NCI-H524 (cell line): ENCODE measurements at regions not wholly inside any gene's neighbourhood (a gene's known extent, or its start where the extent isn't known, plus 50 kb on each side); places are given as distances from the start of the nearest gene placed in this dataset.

Source experiments
- DNase-seq, 2 experiments: peaks; one replicate each; lab custom pipeline; 2025; lab: John Stamatoyannopoulos, UW

DNA sequence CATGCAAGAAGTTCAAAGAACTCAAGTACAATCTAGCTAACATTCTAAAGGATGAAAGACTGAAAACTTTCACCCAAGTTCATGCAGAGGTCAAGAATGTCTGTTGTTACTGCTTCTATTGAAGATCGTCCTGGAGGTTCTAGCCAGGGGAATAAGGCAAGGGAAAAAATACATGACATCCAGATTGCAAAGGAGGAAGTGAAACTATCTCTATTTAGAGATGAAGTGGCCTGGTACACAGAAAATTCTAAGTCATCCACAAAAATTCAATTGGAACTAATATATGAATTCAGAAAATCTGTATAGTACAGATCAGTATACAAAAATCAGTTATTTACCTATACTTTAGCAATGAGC lies 693.0 kb downstream of the NR2F2 start:
- no peak for DNase-seq

DNA sequence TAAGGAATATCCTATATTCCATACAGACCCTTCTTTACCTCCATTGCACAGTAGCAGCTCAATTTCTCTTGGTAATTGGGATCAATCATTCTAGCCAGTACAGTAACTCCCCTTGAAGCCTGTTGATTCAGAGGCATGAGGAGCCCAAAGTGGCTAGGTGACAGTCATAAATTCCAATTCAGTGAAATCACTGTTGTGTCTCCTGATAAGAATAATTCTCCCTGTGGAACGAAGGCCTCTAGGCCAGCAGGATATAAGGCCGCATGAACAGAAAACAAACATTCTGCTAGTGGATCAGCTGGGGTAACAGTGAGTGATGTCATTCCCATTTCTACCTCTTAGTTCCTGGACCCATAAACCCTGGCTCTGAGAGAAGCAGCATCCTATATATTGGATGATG lies 696.3 kb downstream of the NR2F2 start:
- DNase-seq: no peak

DNA sequence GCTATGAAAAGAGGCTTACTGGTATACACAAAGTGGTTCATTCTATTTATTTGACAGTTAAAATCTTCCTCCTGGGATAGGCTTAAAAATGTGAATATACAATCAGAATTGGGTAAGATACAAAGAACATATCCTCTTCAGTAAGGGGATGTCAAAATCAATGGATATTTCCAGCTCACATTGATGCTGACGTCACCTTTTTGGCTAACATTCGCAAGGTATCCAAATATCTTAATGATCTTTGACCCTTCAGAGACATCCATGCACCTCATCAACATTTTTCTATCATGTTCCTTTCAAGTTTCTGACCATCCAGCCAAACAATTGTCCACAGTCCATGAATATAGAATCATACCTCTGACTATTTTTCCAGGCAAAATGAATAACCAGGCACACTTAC lies 697.3 kb downstream of the NR2F2 start:
- no peak for DNase-seq

DNA sequence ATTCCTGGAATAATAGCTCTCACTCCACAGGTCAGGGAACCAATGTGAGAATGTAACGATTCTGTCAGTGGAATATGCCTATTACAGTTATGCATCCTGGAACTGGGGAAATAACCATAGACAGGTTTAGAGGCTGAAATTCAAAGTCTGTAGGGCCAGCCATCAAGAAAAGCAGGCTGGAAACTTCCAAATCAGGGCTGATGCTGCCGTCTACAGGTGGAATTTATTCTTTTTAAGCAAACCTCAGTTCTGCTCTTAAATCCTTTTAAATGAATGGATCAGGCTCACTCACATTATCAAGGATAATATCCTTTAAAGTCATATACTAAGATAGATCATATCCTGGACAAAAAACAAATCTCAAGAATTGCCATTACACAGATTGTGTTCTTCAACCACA lies 699.8 kb downstream of the NR2F2 start:
- DNase-seq: no peak

DNA sequence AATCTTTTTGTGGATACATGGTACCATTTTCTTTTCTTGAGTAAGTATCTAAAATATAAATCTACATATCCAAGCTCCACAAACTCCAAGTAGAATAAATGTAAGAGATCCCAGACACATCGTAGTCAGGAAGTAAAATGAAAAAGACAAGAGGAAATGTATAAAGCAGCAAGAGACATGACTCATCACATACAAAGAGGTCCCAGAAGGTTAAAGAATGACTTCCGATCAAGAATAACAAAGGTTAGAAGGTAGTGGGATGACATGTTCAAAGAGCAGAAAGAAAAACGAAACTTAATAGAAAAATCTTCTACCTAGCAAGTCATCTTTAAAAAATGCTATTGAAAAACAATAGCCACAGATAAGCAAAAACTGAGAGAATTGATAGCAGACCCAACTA lies 705.8 kb downstream of the NR2F2 start:
- no peak for DNase-seq

DNA sequence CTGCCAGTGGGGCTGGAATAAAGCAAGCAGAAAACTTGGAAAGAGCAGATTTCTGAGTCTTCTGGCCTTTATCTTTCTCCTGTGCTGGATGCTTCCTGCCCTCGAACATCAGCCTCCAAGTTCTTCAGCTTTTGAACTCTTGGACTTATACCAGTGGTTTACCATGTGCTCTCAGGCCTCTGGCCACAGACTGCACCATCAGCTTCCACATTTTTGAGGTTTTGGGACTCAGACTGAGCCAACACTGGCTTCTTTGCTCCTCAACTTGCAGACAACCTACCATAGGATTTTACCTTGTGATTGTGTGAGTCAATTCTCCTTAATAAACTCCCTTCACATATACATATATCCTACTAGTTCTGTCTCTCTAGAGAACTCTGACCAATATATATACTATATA lies 706.6 kb downstream of the NR2F2 start:
- DNase-seq: no peak

DNA sequence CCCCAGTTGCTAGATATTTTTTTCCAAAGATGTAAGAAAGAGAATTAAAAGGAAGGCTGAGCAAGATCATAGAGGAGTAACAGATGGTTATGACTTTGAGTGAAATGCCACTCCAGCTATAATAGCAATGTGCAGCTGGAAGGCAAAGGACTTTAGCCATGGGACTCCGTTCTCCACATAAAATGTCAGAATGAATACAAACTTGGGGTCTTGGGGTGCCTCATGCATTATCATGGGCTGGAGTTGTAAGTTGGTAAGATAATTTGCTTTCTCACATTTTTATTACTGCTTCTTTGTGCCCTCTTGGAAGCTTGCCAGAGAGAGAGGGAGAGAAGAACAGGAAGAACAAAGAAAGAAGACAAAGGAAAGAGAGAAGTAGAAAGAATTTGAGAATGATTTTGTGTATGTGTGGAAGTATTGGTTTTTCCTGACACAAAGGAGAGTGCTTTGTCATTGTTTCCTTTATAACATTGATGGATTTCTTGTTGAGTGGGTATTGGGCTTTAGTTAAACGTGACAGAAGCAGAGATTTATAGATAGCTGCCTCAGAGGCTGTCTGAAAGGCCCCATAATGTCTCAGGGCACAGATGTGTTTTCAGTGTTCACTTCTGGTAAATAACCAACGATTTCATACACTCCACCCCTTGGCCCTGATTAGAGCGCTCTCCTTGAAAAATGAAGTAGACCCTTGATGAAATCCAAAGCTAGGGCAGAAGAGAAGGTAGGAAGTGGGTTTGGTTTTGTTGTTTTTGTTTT lies 715.3 kb downstream of the NR2F2 start:
- DNase-seq: peak; percentile 10 to 54

DNA sequence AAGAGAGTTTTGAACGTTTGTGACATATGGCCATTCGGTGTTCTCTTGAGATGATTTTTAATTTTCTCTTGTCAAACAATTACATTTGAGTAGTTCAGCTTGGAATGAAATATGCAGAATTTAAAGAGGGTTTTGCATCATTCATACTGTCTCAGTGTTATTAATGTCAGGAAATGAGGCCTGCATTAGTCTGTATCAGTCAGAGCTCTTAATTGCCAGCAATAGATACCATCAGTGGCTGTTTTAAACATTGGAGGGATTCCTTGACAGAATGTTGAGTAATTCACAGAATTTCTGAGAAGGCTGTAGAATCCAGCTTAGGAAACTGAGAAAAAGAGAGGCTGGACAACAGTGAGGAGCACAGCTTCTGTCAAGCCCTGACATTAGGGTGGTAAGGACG lies 722.0 kb downstream of the NR2F2 start:
- no peak for DNase-seq

DNA sequence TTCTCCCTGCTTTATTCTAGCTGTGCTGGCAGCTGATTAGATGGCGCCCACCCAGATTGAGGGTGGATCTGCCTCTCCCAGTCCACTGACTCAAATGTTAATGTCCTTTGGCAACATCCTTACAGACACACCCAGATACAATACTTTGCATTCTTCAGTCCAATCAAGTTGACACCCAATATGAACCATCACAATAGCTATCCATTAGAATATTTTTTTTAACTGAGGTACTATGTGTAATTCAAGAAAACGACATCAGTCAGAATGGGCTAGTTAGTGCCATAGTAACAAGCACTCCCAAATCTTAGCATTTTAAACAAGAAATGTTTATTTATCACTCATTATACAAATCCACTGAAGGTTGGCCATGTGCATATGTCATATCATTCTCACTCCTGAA lies 723.1 kb downstream of the NR2F2 start:
- DNase-seq: no peak

DNA sequence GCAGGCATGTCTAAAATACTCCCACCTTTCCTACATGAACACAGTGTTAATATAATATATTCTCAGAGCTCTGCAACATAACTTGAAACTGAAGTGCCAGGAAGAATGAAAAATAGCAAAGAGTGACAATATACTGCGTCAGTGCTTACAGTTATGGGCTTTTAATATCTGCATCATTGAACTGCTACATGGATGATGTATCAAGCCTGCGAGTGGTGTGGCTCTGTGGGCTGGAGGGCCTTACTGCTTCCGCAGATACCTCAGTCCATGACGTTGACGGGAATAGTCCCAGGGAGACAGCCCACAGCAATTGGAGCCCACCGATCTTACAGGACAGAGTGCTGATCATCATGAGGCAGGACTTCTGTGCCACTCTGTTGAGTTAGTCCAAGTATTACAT lies 727.0 kb downstream of the NR2F2 start:
- DNase-seq: no peak

DNA sequence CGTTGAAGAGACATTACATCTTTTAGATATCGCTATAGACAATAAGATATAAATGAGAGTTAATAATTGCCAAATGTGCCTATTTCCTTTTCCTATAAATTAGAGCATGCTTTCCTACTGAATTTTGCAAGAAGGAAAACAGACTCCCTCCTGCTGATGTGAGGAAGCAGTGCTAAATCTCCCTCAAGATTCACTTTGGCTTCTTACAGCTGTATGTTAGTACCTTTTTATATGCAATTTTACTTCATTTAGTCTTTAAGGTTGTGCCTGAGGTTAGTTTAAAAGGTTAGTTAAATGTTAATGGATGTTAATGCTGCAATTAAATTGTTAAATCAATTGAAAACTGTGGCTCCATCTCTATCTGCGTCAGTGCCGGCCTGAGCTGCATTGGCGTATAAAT lies 728.8 kb downstream of the NR2F2 start:
- no peak for DNase-seq

DNA sequence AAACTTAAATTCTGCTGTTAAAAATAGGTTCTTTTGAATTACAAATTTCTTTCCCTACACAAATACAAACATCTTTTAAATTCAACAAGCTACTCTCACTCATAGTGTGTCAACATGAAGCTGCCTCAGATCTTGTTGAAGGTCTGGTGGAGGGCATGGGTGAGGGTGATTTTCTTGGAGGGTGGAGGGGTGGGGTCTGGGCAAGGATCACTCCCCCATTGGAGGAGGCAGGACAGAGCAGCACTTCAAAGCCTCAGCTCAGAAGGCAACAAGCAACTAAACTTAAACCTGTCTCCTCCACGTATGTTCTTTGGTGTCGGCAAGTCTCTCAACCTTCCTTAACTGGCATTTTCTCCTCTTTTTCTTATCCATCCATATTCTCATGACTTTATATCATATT lies 730.9 kb downstream of the NR2F2 start:
- DNase-seq: no peak

DNA sequence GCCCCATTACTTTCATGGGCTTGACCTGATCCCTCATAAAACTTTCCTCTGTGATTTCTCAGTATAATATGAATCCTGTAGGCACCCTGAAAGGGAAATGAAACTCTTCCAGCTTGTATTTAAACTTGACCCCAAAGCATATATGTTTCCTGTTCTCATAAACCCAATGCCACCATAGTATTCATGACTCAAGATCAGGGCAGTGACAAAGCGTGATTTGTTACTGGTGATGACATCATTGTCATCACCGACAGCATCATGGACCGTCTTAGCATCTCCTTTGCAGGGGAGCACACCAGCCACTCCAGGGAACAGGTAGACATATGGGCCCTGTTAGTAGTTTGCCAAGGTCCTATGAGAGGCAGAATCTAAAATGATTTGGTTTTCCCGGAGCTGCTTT lies 741.2 kb downstream of the NR2F2 start:
- DNase-seq: no peak

DNA sequence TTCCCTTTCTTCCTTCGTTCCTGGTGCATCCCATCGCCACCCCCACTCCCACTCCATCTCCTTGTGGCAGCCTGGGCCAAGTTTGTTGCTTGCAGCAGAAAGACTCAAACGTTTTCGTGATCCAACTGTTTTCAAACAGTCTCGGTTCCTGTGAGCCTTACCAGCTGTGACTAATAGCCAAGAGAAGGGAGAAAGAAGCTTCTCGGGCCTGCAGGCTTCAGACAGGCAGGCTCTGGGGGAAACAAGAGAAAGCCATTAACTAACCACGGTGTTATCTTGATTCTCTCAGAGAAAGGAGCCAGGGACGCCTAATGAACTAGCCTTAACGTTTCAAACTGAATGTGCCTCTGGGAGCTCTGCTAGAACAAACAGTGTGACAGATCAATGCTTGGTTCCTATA lies 742.0 kb downstream of the NR2F2 start:
- DNase-seq: no peak

DNA sequence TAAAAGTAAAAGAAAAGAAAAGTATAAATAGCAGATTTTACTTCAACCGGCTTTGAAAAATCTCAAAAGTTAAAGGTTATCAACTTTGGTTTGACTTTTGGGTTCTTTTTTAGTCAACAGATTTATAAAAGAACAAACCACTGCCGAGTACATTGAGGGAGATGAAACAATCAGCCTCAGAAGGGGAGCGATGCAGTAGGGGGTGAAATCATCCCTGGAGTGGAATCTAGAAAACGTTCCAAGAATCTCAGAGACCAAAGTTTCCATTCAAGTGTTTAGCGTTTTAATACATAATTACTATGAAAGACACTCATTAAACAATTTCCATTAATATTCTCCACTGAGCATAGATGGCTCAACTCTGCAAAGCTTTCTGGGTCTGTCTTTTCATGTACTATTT lies 745.5 kb downstream of the NR2F2 start:
- no peak for DNase-seq

DNA sequence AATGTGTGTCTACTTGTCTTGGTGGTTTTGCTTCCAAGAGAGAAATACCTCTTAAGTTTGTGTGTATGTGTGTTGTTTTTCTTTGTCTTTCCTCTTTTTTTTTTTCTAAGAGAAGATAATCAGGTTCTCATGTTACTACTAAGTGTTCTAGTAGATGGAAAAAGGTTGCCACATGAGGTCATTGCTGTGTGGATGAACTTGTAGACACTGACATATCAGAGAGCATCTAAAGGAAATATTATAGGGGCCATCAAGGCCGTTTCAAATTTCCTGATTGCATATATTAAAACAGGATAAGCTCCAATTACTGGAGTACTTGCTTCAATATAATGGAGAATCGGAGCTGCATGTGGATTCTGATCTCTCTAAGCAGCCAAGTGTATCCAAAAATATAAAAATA lies 747.5 kb downstream of the NR2F2 start:
- peak; percentile 8 to 77 for DNase-seq

DNA sequence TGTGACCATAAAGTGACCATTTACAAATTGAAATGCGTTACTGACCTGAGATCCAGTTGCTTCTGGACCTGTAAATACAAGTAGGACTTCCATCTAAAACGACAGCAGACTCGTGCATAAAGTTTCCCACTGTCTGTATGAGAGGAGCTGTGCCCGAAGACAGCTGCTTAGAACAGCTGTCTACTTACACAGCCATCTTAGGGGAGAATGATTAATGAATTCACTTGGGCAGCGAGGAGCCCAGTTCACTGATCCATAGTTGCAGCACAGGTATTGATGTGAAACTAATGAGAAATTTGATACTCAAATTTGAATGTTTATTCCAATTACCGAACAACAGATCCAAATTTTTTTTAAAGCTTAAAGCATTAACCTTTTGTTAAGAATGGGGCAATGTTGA lies 748.1 kb downstream of the NR2F2 start:
- peak; percentile 64 to 91 for DNase-seq

DNA sequence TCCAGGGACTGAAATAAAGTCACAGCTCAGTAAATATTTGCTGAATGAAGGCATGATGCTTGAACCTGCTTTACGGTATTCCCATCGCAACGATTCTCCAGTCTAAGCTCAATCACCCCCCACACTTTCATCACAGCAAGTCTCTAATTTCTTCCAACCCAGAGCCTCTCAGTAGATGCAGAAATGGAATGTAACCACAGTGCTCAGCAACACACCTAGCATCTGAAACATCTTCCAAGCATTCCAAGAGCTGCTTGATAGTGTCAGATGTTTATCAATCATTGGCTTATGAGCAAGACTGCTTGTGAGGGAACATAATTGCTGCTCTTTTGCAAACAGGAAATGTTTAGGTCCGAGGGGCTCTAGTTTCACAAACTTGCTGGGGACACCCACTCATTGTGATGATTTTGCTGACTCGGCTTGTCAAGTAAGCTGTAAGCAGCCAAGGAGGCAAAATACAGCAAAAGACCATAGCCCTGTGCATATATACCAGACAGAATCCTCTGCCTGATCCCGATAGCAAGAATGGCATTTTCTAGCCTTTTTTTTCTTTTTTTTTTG lies 751.2 kb downstream of the NR2F2 start:
- DNase-seq: no peak

DNA sequence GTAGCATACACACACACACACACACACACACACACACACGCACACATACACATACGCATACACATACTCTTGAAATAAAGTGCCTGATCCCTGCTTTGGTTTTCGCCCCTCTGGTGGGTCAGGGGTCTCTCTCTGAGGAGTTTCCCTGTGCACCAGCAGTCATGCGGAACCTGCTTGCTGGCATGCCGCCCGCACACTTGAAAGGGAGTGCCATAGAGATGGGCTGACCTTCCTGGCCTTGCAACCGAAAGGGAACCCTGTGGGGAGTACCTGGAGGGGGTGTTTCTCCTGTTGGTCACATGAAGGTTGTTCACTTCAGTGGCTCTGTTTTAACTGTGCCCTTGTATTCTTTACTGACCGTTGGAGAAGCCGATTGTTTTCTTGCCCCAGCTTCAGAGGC lies 752.3 kb downstream of the NR2F2 start:
- DNase-seq: peak in 1 of 2 experiments; percentile 6

DNA sequence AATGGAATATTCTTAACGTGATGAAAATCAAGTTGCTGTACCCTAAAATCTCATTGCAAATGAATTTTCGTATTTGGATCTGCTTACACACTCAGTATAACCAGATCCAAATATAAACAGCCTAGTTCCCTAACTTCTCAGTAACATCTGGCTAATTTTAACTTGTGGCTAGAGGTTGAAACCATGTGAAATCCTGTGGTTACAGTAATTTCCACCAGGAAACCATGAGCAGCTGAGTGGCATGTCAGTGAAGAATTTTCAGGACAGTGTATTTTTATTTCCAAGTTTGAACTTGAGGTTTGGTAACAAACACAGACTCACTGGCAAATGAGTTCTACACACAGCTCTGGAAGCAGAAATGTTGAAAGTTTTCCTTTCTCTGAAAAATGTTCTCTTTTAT lies 754.1 kb downstream of the NR2F2 start:
- no peak for DNase-seq

DNA sequence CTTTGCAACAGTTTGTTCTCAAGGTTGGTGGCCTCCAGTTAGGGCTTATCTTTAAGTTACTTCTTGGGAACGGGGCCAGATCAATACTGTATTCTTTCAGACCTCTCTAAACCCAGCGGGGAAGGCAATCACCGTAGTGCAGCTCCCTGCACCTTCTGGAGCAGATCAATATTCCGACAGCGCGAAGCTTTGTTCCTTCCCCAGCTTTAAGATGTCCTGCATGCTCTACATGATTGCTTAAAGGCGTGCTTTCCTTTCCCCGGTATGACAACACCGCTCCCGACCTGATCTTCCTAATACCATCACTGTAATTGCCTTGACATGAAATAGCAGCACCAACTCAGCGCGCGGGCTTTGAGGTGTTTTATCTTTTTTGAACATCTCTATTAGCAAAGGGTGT lies 755.2 kb downstream of the NR2F2 start:
- no peak for DNase-seq

DNA sequence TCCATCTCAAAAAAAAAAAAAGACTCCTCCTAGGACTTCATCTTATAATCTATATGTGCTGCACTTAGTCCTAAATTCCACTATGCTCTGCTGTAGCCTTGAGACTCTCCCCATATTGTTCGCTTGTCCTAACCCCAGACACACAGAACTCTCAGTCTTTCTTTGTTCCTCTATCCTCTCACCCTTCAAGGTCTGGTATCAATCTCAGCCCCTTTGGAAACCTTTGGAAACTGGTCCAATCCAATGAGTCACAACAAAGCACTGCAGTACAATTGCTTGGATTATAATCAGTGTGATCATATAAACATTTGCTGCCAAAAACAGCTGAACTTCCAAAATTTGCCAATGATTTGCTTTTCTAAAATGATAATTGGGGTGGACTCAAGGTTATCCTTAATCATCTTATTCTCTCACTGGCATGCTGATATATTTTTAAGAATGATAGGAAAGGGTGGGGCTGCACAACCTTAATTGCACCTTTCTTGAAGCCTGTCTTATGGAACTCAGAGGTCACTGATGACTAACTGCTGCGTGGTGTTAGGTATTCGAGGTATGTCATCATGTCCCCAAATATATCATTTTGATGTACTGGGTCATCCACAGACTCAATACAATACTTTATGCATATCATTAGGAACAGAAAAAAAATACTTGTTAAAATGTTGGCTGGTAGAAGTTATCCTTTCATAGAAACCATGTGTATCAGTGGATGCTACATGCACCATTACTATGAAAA lies 756.7 kb downstream of the NR2F2 start:
- no peak for DNase-seq

DNA sequence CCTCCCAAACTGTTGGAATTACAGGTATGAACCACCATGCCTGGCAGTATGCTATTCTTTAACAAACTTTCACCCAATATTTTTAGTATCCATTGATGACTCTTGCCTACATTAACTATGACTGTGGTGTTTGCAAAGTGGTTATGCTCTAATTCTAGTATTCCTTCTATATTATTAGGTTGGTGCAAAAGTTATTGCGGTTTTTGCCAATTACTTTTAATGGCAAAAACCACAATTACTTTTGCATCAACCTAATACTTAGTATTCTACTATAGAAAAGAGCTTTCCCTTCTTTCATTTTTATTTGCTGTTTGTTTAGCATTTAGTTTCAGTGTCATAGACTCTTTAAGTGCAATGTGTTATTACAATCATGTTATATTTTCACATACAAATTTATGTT lies 760.6 kb downstream of the NR2F2 start:
- no peak for DNase-seq

DNA sequence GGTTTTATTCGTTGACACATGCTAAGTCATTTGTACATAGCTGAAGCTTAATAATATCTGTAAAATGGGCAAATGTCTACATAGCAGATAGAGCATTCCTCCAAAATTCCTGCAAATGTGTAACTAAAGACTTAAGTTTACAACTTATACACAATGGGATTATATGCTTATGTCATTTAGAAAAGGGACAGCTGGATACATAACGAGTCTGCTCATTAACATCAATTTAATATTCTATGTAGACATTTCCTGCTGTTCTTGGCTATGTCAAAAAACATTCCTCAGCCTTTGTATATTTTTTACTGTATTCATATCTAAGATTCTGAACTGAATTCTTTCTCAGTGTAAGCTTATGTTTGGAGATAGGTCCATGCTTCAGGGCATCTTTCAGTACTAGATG lies 762.2 kb downstream of the NR2F2 start:
- no peak for DNase-seq
